Tibial nerve (tissue), 4 donors: ENCODE measurements at regions not wholly inside any gene's neighbourhood (a gene's known extent, or its start where the extent isn't known, plus 50 kb on each side); places are given as distances from the start of the nearest gene placed in this dataset.

ENCODE experiments used
- DNase-seq, 2 donors: peaks; one replicate each; pipeline ENCODE4 v3.0.0-alpha.2; 2019; ENCODE audit warnings: low spot score in 2 of 2
- H3K27ac ChIP-seq, 4 donors: fragments of 200-600 bp; sonication (generic) in 3 of 4; one replicate each; pipeline ENCODE4 v1.5.1; 2017 to 2019; ENCODE audit warnings: mild to moderate bottlenecking in 1 of 4
- H3K27me3 ChIP-seq, 2 donors: fragments of 200-600 bp; sonication (generic) in 1 of 2; one replicate each; pipeline versions ENCODE4 v1.5.1 to v1.6.0; 2017 to 2019
- H3K36me3 ChIP-seq, 3 donors: fragments of 200-600 bp; sonication (generic); one replicate each; pipeline ENCODE4 v1.5.1; 2018 to 2019
- H3K4me1 ChIP-seq, 4 donors: fragments of 200-600 bp; sonication (generic) in 3 of 4; one replicate each; pipeline ENCODE4 v1.5.1; 2017 to 2019
- H3K4me3 ChIP-seq, 4 donors: fragments of 200-600 bp; sonication (generic) in 3 of 4; one replicate each; pipeline ENCODE4 v1.5.1; 2017 to 2019; ENCODE audit warnings: mild to moderate bottlenecking in 1 of 4, moderate library complexity in 1 of 4
- H3K9me3 ChIP-seq, 4 donors: fragments of 200-600 bp; sonication (generic) in 3 of 4; one replicate each; pipeline ENCODE4 v1.5.1; 2017 to 2019
- EP300 ChIP-seq, 2 donors: sonication (generic); formaldehyde crosslinking; IDR thresholded peaks; one replicate each; pipeline ENCODE4 v1.6.1; 2017; ENCODE audit warnings: antibody characterized with exemption in 2 of 2, mild to moderate bottlenecking in 1 of 2
- POLR2A ChIP-seq, 2 donors: fragments of 450-650 bp; IDR thresholded peaks; one replicate each; pipeline ENCODE4 v1.6.1; 2017; ENCODE audit warnings: antibody characterized with exemption in 2 of 2, mild to moderate bottlenecking in 2 of 2, moderate library complexity in 2 of 2
- WGBS, 2 donors: methylation state at CpG; one replicate each; pipeline ENCODE4 v1.1.5; 2018; 5-methylcytosine and 5-hydroxymethylcytosine counted together
- TF ChIP-seq, protein P1 (sequence below), 5 experiments: fragments of 200-600 bp in 3 of 5; fragments of 450-650 bp in 2 of 5; sonication (generic) in 3 of 5; IDR thresholded peaks; one replicate each; pipeline ENCODE4 v1.5.1; 2016 to 2019; ENCODE audit warnings: antibody characterized with exemption in 5 of 5, mild to moderate bottlenecking in 3 of 5, moderate library complexity in 2 of 5

DNA sequence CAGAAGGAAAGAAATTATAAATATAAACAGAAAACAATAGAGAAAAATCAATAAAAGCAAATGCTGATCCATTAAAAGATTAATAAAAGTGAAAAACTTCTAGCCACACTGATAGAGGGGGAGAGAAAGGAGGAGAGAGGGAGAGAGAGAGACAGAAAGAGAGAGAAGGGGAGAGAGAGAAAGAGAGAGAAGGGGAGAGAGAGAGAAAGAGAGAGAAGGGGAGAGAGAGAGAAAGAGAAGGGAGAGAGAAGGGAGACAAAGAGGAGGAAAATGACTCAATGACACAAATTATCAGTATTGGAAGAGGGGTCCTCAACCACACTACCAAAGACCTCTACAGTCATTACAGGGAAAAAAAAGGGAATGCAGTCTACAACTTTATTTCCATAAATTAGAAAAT lies 94.4 kb upstream of the VIPR2 start:
- Histone ChIP-seq H3K4me1 (no peaks in the 10 kb centered on the region), H3K36me3 (no peaks in the 10 kb centered on the region), H3K27ac (no peak overlapping the region), H3K9me3 (peaks cover 0 to 2% (median 0%) of the 10 kb centered on the region in 4 donors), H3K4me3 (no peak overlapping the region), H3K27me3 (no peaks in the 10 kb centered on the region)
- TF ChIP-seq, protein P1, sequence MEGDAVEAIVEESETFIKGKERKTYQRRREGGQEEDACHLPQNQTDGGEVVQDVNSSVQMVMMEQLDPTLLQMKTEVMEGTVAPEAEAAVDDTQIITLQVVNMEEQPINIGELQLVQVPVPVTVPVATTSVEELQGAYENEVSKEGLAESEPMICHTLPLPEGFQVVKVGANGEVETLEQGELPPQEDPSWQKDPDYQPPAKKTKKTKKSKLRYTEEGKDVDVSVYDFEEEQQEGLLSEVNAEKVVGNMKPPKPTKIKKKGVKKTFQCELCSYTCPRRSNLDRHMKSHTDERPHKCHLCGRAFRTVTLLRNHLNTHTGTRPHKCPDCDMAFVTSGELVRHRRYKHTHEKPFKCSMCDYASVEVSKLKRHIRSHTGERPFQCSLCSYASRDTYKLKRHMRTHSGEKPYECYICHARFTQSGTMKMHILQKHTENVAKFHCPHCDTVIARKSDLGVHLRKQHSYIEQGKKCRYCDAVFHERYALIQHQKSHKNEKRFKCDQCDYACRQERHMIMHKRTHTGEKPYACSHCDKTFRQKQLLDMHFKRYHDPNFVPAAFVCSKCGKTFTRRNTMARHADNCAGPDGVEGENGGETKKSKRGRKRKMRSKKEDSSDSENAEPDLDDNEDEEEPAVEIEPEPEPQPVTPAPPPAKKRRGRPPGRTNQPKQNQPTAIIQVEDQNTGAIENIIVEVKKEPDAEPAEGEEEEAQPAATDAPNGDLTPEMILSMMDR (IDR thresholded peaks at IDR 0.05): no peak
- no peak for TF ChIP-seq EP300 (IDR thresholded peaks at IDR 0.05)
- DNase-seq: no peak

DNA sequence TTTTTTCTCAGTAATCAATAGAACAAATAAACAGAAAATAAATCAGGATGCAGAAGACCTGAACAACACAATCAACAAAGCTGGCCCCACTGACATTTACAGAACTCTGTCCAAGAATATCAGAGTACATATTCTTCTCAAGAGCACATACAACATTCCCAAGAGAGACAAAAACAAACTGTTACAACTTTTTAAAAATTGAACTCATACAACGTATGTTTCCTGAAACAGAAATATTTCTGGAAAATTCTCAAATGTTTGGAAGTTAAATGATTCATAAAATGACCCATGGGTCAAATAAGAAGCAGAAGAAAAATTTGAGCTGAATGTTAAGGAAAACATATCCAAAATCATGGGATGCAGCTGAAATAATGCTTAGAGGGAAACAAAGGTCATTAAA lies 93.9 kb upstream of the VIPR2 start:
- TF ChIP-seq POLR2A (IDR thresholded peaks at IDR 0.05) (no peak), EP300 (IDR thresholded peaks at IDR 0.05) (no peak)
- TF ChIP-seq, protein P1 (IDR thresholded peaks at IDR 0.05): no peak
- no peaks in the 10 kb centered on the region for H3K27me3 ChIP-seq
- H3K4me3 ChIP-seq: no peak overlapping the region
- no peaks in the 10 kb centered on the region for H3K36me3 ChIP-seq
- WGBS, 2 donors: 25% methylated on average over 1 of the region's 1 CpG
- H3K9me3 ChIP-seq: peaks cover 0 to 2% (median 0%) of the 10 kb centered on the region in 4 donors
- DNase-seq: no peak
- H3K4me1 ChIP-seq: no peaks in the 10 kb centered on the region
- H3K27ac ChIP-seq: no peak overlapping the region

DNA sequence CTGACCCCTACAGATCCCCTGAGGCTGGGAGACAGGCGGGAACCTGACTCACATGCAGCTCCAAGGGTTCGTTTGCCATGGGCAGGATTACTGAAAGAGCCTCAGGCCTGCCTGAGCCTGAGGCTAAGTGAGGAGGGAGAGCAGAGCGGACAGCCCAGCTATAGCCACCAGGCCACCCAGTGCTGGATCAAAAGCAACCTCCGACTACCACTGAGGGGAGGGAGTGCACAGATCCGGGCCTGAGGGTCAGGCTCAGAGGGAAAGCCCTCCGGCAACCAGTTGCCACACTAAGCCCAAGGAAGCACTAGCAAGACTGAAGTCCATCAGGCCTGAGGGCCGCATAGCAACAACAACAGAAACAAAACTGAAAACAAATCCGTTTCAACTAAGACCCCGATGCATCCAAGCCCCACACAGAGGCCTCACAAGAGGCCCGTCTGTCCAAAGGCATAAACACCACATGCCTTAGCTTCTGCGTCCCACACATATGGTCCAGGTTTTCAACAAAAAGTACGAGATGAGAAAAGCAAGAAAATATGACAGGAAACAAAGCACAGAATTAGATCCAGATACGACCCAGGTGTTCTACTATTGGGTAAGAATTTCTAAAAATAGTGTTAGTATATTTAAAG lies 92.5 kb upstream of the VIPR2 start:
- no peaks in the 10 kb centered on the region for H3K4me1 ChIP-seq

DNA sequence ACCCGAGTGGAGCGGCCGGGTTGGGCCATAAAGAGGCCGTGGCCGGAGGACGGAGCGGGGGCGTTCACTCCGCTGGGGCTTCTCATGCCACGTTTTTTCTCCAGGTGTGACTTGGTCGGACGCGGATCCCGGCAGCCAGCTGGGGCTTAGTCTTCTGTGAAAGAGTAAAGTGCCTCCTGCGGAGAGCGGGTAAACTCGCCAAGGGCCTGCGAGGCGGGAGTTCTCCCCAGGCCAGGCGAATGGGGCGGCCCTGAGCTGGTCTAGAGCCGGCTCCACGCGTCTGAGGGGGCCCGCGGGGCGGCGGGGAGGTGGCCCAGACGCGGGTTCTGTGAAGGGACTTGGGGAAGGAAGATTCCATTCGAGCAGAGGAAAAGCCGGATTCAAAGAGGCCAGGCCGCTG lies 86.3 kb upstream of the VIPR2 start:
- Histone ChIP-seq H3K36me3 (no peaks in the 10 kb centered on the region), H3K9me3 (no peaks in the 10 kb centered on the region), H3K27me3 (no peaks in the 10 kb centered on the region), H3K4me3 (no peak overlapping the region), H3K4me1 (no peaks in the 10 kb centered on the region), H3K27ac (no peak overlapping the region)
- TF ChIP-seq EP300 (IDR thresholded peaks at IDR 0.05) (no peak), POLR2A (IDR thresholded peaks at IDR 0.05) (no peak)
- TF ChIP-seq, protein P1 (IDR thresholded peaks at IDR 0.05): no peak
- DNase-seq: no peak
- WGBS, 2 donors: 91 to 93% methylated on average over 33 of the region's 33 CpGs

More for the DNA sequence above, 92.5 kb upstream of the VIPR2 start:
- Histone ChIP-seq H3K27me3 (no peaks in the 10 kb centered on the region), H3K9me3 (peaks cover 0 to 2% (median 0%) of the 10 kb centered on the region in 4 donors), H3K4me3 (no peak overlapping the region), H3K27ac (no peak overlapping the region), H3K36me3 (no peaks in the 10 kb centered on the region)
- TF ChIP-seq POLR2A (IDR thresholded peaks at IDR 0.05) (no peak), EP300 (IDR thresholded peaks at IDR 0.05) (no peak)
- TF ChIP-seq, protein P1 (IDR thresholded peaks at IDR 0.05): no peak
- no peak for DNase-seq
- WGBS, 2 donors: 71 to 74% methylated on average over 13 of the region's 13 CpGs

DNA sequence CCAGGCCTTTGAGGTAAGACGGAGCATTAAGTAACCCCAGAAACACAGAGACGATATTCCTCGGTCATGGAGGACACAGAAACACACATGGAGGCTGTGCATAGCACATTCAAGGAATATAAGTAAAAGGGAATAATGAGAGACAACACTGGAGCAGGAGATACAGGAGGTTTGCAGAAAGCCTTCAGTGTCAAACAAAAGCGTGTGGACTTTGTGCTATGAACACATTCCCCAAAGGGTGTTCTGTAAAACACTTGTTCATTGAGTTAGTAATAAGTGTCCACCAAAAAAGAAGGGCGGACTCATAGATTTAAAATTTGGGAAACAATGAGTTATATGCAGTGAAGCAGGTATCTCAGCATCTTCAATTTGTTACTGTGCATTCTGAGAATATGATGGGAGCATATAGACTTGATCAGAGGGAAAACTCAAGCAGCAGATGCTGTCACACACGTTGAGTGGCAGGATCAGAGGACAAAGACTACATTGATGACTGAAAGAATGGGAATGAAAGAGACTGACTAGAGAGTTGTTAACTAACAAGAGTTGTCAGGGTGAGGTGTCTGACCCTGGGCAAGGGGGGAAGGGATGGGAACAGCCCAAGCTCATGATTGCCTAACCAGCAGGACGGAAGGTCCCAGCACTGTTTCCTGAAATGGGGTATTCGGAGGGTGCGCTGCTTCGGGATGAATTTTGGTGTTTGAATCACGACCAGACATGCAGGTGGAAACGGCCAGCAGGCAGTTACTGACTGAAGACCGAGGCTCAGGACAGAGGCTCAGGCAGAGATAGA lies 85.2 kb upstream of the VIPR2 start:
- H3K4me3 ChIP-seq: no peak overlapping the region
- no peak overlapping the region for H3K27ac ChIP-seq
- no peaks in the 10 kb centered on the region for H3K4me1 ChIP-seq
- H3K9me3 ChIP-seq: no peaks in the 10 kb centered on the region
- no peak for DNase-seq
- no peaks in the 10 kb centered on the region for H3K27me3 ChIP-seq
- H3K36me3 ChIP-seq: no peaks in the 10 kb centered on the region
- 70 to 84% methylated on average over 13 of the region's 13 CpGs for WGBS, 2 donors
- TF ChIP-seq, protein P1 (IDR thresholded peaks at IDR 0.05): no peak
- TF ChIP-seq EP300 (IDR thresholded peaks at IDR 0.05): no peak
- TF ChIP-seq POLR2A (IDR thresholded peaks at IDR 0.05): no peak
